MV-4-11 (cell line): ENCODE measurements at regions not wholly inside any gene's neighbourhood (a gene's known extent, or its start where the extent isn't known, plus 50 kb on each side); places are given as distances from the start of the nearest gene placed in this dataset.
"Not testable (repeated sequence)": the region's sequence is repeated elsewhere in the genome, so short reads cannot be mapped to it uniquely, and the experiment has no call there.

ENCODE experiments used
- DNase-seq: peaks from one replicate; lab custom pipeline; 2025; lab: John Stamatoyannopoulos, UW

DNA sequence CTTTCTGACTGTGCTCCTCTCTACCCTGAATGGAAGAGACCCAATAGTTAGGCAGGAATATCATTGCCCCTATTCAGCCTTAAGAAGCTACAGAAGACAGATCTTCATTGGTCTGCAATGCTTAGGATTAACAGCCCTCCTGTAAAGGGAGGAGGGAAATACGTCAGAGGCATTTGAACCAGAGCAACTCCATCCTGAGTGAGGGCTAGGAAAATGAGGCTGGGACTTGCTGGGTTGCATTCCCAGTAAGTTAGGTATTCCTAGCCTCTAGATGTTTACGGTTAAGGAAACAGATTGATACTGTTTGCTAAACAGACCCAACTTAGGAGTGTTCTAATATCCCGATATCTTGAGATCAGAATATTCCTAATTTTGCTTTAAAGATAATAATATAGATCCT lies 63.5 kb downstream of the PCDH18 start:
- DNase-seq = no peak

DNA sequence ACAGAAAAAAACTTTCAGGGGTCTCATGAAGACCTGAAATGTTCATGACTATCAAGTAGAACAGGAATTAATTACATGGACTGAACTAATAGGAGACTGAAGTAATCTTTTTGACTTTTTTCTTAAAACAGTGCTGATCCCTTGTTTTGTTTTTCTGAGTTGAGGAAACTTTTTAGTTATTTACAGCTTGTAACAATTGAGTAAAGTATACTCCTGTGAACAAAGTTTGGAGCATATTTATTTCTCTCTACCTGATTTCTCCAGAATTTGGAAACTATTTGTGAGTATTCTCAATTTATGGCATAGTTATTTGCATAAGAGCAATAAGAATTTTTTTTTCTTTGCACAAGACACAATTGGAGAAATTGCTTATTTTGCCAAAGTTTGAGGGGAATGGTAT lies 64.8 kb downstream of the PCDH18 start:
- DNase-seq = no peak

DNA sequence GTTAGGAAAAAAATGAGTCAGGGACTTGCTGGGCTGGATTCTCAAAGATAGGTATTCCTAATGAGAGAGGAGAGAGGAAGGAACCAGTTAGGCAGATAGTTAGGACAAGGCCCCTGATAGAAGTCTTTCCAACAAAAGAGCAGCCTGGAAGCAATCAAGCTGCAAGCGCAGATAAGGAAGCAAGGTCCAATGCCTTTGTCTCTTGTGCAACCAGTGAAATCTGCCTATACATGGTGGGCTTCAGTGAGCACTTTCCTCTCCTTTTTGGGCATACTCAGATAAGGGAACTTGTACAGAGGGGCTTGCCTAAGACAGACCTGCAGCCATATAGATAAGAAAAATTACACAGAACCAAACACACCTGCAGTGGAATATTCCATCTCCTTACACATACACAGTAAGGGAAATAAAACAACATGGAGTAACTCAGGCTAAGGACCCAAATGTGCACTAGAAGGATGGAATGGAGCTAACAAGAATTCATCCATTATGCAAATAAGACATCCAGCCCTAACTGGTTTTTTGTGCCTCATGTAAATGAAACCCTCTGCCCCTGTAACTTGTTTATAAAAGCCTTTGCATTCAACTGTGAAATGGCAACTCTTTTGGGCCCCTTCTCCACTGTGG lies 68.8 kb downstream of the PCDH18 start:
- DNase-seq = no peak

DNA sequence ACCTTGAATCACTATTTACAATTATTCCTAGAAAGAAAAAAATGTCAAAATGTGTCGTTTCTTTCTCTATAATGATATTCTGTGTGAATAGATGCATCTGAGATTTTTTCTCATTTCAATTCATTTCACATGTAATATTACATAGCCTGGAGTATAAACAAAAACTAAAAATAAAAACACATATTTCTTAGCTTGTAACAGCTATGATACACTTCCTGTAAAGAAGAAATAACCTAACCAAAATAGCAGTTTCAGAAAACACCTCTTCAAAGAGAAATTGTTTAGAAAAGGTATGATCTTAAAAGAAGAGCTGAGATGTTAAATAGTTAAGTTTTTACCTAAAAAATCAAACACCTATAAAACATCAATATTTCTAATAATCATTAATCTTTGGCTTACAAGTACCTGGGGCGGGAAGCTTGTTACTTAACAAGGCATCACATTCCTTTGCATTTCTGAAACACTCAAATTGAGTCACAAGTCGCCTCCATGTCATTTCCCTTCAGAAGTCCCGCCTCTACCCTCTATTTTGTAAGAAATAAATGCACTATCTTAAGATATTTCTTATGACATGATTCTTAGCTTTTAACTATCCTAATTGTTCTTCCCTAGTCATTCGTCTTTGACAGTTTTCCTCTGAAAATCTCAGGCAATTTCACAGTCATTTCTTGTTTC lies 76.5 kb downstream of the PCDH18 start:
- no peak for DNase-seq

DNA sequence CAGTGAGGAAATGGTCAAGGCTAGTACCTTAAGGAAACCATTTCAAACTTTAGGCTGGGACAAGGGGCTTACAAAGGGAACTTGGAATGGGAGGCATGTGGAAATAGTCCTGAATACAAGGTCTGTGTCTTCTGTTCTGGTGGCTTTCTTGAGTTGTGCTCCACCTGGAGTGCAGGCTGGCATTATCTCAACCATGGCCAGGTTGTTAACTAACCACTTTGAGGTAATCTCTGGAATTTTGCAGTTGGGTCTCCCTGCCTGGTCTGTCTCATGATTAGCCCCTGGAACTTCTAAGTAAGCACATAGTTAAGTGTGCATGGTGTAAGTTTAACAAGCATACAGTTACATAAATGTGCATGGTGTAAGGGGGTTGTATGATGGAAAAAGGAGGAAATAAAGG lies 77.5 kb downstream of the PCDH18 start:
- no peak for DNase-seq

DNA sequence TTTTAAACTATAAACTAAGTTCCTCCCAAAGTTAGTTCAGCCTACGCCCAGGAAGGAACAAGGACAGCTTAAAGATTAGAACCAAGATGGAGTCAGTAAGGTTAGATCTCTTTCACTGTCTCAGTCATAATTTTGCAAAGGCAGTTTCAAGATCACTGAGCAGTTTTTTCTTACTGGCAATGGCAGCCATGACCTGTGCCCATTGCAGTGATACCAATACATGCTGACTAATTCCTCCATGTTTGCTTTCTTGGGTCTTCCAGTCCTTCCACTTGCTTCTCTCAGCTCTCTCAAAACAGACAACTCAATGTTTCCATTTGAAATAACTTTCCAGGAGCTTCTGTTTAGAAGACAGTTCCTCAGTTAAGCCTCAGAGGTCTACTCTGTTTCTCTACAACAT lies 79.5 kb downstream of the PCDH18 start:
- DNase-seq = no peak

DNA sequence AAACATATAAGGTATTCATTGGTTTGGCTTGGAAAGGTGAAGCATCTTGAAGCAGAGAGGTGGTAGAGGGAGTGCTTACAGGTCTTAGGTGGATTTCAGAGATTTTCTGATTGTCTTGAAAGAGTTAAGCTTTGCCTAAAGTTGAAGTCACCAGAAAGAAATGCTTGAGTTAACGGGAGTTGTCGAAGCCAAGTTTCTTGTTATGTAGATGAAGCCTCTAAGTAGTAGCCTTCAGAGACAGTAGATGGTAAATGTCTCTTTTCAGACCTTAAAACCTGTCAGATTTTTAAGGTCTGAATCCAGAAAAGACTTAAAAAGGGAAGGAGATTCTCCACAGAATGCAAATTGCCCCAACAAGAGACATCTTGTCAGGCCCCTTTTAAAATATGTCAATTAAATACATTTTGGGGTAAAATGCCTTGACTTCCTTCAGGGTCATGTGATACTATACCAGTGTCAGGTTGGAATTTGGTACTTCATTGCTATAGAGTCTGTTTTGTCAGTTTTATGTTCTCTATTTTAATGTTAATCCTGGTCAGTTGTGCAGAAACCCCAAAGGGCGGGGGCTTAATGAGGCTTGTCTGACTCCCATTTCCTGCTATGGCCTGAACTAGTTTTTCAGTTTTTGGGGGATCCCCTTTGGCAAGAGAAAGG lies 81.0 kb downstream of the PCDH18 start:
- DNase-seq = no peak

DNA sequence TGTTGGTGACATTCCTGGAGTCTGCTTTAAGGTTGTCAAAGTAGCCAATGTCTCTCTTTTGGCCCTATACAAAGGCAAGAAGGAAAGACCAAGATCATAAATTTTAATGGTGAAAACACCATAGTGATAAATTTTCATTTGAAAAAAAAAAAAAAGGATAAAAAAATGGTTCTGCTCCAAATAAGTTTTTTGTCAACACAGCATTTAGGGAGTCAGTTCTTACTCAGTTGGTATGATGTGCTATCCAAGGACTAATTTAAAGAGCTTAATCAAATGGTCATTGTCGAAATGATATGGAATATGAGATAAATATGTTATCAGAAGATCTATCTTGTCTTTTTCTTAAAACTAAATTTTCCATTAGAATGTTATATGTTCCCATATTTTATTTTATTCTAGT lies 83.9 kb downstream of the PCDH18 start:
- DNase-seq = no peak

DNA sequence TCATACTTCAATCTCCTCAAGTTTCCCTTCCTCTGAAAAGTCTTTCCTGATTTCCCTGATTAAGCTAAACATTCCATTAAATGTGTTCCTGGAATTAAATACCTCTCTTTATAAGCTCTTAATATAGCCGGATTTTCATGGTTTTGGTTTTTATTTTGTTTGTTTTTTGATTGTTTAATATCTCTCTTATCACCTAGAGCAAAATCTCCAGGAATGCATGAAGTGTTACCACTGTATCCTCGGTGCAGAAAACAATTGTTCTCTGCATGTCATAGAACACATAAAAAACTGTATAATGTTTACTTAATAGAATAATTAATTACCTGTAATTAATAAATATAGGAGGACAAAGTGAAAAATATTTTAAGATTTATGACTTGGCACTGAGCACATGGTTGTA lies 86.2 kb downstream of the PCDH18 start:
- no peak for DNase-seq

DNA sequence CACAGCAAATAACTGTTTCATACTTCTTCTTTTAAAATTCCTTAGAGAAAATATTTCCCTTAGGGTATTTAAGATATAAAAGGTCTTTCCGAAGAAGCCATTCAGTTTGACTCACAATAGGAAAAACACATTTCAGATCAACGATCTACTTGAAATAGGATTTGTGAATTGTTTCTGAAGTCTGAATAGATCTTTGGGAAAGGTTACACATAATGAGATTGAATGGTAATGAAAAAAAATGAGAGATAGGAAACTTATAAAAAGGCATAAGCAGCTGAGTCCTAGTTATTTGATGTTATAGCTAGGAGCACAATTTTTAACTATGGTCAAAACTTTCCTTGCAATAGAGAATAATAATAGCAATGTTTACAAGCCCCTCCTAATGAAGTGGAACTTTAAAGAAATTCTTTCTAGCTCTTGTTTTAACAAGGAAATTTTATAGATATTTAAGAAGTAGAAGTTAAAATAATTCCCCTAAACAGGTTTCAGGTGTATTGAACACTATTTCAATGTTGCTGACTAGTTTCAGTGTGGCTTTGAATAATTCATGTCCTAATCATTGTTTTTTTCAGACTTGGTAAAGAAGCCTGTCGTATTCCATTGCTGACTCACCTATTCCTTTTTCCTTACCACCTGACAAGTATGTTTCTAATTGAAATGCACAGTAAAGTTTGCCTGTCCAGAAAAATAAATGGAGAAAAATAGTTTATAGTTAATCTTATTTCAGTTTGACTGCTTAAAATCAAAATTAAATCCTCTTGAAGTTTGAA lies 89.1 kb downstream of the PCDH18 start:
- no peak for DNase-seq

DNA sequence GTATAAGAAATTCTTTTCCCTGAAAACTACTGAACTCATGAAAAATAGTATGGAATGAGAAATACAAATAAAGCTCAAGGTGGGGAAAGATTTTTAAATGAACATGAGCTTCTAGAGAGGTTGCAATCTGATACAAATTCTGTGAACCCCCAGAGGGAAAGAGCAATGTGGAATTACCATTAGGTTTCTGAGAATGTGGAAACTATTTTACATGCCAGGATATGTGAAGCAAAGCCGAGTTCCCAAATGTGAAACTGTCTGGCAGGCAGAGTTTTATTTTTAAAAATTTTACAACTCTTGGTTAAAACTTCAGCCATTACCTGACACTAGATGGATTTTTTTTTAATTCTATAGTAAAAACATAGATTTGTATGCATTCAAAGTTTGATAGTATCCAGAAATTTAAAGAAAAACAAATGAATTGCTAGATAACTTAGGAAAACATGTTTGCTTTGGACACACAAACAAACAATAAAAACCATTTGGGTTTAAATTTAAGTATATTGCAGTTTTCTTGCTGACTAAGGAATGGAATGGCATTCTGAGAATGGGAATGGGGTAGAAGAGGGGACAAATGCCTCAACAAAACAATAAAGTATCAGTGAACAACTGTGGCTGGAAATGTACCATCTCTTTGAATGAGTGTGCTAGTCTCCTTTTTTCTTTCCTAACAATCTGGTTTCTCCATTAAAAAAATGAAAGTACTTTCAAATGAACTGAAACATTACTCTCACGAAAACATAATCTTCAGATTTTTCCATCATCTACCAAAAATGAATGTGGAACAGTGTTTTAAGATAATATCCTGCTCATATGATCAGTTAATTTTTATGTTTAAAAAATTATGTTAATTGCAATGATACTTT lies 99.6 kb downstream of the PCDH18 start:
- DNase-seq = no peak

DNA sequence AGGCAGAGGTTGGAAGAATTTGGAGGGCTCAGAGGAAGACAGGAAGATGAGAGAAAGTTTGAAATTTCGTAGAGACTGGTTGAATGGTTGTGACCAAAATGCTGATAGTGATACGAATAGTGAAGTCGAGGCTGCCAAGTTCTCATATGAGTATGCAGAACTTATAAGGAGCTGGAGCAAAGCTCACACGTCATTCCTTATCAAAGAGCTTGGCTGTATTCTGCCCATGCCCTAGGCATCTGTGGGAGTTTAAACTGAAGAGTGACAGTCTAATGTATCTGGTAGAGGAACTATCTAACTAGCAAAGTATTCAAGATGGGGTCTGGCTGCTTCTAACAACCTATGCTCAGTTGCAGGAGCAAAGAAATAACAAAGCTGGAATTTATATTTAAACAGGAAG lies 102.1 kb downstream of the PCDH18 start:
- DNase-seq = no peak

DNA sequence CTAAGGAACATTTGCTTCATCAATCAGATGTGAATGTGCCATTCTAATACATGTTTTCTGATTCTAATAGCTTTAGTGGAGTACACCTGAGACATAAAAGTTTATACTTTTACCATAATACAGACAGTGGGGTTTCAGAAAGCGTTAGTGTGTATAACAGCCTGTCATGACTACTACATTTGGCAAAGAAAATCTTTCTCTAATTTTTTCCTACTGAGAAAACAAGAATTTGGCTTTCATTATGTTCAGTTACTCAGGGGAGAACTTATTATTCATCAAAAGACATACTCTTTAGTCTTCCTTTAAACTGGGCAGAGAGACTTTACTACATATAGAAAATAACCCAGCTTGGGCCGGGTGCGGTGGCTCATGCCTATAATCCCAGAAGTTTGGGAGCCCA lies 104.9 kb downstream of the PCDH18 start:
- DNase-seq = no peak

DNA sequence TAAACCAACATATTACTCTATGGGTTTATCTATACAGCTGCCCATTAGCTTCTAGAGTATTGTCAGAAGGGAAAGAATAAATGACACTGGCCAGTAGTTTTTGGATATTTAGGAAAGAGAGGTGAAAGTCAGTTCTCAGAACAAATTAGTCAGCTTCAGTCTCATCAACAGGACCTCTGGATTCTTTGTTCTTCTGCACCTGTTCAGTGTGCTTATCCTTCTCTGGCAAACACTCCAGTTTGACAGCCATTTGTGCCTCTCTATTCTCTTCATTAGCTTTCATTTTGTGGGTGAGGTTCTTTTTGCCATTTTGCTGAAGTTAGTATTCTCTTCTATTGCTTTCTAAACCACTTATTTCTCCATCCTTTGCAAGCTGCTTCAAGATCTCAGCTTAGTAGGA lies 107.0 kb downstream of the PCDH18 start:
- DNase-seq = no peak

DNA sequence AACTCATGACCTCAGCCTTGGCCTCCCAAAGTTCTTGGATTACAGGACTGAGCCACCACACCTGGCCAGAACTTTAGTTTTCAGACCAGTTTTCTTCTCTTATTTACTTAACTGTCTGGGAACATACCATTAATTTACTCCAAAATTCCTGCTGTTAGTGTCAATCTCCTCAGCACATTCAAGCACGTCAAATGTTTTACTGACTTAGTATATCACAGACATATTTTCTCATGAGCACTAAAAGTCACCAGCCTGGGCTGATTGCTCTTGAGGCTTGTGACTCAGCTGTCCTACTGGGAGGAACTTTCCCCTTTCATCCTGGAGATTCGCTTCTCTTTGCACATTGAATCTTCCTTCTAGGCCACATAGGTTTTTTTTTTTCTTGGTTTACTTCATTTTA lies 109.6 kb downstream of the PCDH18 start:
- peak; percentile 43 for DNase-seq

DNA sequence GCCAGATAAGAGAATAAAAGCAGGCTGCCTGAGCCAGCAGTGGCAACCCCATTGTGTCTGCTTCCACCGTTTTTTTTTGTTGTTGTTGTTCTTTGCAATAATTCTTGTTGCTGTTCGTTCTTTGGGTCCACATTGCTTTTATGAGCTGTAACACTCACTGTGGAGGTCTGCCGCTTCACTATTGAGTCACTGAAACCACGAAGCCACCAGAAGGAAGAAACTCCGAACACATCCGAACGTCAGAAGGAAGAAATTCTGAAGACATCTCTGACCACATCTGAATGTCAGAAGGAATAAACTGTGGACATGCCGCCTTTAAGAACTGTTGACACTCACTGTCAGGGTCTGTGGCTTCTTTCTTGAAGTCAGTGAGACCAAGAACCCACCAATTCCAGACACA lies 110.5 kb downstream of the PCDH18 start:
- DNase-seq = peak; percentile 86

DNA sequence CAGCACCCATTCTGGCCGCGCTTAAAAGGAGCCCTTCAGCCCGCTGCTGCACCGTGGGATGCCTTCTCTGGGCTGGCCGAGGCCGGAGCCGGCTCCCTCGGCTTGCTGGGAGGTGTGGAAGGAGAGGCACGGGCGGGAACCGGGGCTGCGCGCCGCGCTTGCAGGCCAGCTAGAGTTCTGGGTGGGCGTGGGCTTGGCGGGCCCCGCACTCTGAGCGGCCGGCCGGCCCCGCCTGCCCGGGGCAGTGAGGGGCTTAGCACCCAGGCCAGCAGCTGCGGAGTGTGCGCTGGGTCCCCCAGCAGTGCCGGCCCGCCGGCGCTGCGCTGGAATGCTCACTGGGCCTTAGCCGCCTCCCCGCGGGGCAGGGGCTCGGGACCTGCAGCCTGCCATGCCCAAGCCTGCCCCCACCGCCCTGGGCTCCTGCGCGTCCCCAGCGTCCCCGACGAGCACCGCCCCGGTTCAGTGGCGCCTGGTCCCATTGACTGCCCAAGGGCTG lies 111.3 kb downstream of the PCDH18 start:
- DNase-seq = no peak

DNA sequence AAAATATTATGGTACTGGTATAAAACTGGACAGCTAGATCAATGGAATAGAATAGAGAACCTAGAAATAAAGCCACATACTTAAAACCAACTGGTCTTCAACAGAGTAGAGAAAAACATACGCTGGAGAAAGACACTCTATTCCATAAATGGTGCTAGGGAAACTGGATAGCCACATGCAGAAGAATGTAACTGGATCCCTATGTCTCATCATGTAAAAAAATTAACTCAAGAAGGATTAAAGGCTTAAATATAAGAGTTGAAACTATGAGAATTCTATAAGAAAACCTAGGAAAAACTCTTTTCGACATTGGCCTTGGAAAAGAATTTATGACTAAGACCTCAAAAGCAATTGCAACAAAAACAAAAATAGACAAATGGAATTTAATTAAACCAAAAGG lies 114.6 kb downstream of the PCDH18 start:
- DNase-seq = no peak

DNA sequence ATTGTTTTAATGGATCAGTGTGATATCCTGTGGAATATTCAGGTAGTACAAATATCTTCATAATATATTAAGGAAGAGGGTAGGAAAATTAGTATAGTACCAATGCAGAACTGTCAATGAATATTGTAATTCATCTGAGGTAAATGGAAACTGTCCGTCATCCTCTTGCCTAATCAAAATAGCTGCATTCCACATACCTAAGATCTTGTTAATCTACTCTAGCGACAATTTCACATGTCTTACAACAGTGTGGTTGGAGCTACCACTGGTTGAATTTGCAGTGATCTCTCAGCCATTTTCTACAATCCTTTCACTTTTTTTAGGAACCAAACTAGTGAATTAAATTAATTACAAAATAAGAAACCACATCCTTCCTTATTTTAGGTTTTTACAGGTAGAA lies 117.5 kb downstream of the PCDH18 start:
- DNase-seq = no peak

DNA sequence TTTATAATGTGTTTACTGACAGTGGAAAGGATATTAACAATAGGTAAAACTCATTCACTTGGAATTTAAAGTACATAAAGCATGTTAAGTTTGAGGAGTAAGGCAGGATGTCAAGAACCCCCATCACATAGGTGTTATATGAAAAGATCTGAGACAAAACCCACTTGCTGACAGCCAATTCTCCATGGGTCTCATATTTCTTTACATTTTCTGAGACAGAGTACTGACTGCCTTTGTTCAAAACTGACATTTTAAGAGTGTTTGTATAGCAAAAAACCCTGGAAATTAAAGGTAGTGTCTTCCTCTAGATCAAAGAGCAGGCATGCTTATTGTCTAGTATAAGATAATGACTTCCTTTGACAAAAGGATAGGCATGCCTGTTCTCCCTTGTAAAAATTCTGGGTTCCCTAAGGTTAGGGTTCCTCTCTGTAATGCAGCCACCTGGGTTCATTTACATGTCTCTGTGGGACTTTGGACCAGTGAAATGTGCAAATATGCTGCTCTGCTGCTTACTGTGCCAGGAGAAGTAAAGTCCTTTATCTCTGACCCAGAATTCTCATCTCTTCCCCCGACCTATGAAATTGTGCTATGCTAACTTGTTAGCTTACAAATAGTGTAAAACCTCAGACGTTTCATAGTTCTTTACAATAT lies 123.6 kb downstream of the PCDH18 start:
- no peak for DNase-seq

DNA sequence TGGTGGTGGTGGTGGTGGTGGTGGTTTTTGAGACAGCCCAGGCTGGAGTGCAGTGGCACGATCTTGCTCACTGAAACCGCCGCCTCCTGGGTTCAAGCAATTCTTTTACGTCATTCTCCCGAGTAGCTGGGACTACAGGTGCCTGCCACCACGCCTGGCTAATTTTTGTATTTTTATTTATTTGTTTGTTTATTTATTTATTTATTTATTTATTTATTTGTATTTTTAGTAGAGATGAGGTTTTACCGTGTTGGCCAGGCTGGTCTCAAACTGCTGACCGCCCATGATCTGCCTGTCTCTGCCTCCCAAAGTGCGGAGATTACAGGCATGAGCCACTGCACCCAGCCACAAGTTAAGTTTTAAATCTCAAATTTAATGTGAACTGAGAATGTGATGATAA lies 126.5 kb downstream of the PCDH18 start:
- DNase-seq = not testable (repeated sequence)
